ENCODE measurements at regions not wholly inside any gene's neighbourhood (a gene's known extent, or its start where the extent isn't known, plus 50 kb on each side); places are given as distances from the start of the nearest gene placed in this dataset.

- in situ Hi-C loops (cut with HindIII; ENCODE audit: low pct_unique_long_range_greater_than_20kb, low sequenced_read_pairs), result no loop called here
- DNase-seq (ENCODE audit: low read depth, low spot score), result no peak
Measured at GRCh38 chr1:56045477-56045876, 533.9 kb downstream of the PLPP3 start.

DNA sequence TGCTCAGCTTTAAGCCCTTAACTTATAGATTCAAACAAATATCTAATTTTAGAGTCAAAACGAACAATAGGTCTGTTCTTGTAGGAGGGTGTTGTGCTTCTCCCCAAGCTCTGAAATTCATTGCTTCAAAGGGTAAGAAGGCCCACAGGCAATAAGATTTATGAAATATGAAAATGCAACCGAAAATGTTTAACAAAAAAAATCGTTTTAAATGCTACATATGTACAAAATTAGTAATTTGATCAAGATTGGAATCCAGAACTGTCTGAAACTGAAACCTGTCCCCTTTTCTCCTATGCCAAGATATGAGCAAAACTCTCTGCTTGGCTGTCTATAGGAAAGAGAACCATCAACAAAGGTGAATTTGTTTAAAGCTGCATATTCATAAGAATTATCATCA lies 534.3 kb downstream of the PLPP3 start:
- no peak for DNase-seq (ENCODE audit: low read depth, low spot score)
- in situ Hi-C loops (cut with HindIII; ENCODE audit: low pct_unique_long_range_greater_than_20kb, low sequenced_read_pairs), result no loop called here

DNA sequence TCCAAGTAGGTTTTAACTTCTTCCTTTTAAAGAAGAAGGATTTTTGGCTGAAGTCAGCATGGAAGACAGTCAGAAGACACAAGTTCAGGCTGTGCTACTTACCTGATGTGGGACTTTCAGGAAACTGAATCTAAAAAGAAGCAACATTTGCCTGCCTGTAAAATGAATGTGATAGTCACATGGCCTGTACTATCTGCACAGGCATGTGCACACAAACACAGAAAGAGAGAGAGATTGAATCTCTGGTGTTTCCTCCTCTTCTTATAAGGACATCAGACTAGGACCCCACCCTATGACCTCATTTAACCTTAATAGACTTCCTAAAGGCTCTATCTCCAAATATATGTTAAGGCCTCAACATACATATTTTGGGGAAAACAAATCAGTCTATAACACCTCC lies 542.9 kb downstream of the PLPP3 start:
- in situ Hi-C loops (cut with HindIII; ENCODE audit: low pct_unique_long_range_greater_than_20kb, low sequenced_read_pairs), result no loop called here
- no peak for DNase-seq (ENCODE audit: low read depth, low spot score)

DNA sequence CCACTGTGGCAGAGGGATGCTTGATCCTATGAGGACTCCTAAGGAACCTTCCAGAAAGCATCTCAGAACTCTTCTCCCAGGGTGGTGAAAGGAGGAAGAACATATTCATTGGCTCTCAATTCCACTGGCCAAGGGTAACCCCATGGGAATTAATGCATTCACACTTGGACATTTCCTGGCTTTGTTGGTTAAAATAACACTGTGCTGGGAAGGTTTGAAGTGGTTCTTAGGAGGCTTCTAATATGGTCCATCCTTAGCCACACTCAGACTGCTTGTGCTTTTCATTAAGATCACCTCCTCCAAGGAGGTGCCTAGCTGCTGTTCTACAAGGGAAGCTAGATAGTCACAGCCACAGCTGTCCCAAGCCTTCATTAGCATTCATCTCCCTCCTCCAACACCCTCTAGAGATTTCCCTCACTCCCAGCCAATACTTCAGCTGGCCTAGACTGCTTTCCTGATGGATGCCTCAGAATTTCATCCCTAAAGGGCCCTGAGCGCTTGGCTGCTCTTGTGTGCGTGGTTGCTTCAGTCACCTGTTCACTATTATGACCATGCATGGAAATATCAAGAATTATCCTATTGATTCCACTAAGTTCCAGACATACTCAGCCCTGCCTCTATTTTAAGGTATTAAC lies 544.4 kb downstream of the PLPP3 start:
- in situ Hi-C loops (cut with HindIII; ENCODE audit: low pct_unique_long_range_greater_than_20kb, low sequenced_read_pairs), result no loop called here
- no peak for DNase-seq (ENCODE audit: low read depth, low spot score)

- no peak for DNase-seq (ENCODE audit: low read depth, low spot score)
- in situ Hi-C loops (cut with HindIII; ENCODE audit: low pct_unique_long_range_greater_than_20kb, low sequenced_read_pairs), result no loop called here
Measured at GRCh38 chr1:56034222-56034621, 545.1 kb downstream of the PLPP3 start.

GRCh38 chr1:56033321-56034037 lies 545.9 kb downstream of the PLPP3 start:
- no peak for DNase-seq (ENCODE audit: low read depth, low spot score)
- in situ Hi-C loops (cut with HindIII; ENCODE audit: low pct_unique_long_range_greater_than_20kb, low sequenced_read_pairs), result no loop called here

DNA sequence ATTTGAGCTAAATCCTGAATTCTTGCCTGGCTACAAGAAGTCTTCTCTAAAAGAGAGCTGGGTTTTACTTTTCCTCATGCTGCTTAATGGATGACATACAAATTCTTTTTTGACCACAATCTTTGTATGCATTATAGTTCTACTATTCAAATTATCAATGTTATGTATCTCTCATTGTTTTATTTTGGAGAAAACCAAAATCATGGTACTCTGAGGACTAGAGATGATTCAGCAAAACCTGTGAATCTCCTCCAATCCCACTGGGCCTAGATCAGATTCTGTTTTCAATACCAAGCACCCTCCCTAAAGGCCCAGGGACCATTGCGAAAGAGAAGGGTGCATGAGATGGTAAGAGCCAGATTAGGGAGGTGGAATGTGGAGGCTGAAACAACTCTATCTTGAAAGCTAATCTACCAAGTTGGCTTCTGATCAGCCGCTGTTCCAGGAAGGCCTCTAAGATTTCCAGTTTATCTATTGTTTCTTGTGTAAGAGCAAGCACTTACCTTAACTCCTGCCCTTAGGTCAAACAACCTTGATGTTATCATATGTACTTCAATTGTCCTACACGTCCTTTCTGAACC lies 547.2 kb downstream of the PLPP3 start:
- in situ Hi-C loops (cut with HindIII; ENCODE audit: low pct_unique_long_range_greater_than_20kb, low sequenced_read_pairs), result no loop called here

GRCh38 chr1:56031001-56031400 lies 548.4 kb downstream of the PLPP3 start:
- in situ Hi-C loops (cut with HindIII; ENCODE audit: low pct_unique_long_range_greater_than_20kb, low sequenced_read_pairs), result no loop called here
- DNase-seq (ENCODE audit: low read depth, low spot score), result no peak

More for the DNA sequence above, 547.2 kb downstream of the PLPP3 start:
- no peak for DNase-seq (ENCODE audit: low read depth, low spot score)

DNA sequence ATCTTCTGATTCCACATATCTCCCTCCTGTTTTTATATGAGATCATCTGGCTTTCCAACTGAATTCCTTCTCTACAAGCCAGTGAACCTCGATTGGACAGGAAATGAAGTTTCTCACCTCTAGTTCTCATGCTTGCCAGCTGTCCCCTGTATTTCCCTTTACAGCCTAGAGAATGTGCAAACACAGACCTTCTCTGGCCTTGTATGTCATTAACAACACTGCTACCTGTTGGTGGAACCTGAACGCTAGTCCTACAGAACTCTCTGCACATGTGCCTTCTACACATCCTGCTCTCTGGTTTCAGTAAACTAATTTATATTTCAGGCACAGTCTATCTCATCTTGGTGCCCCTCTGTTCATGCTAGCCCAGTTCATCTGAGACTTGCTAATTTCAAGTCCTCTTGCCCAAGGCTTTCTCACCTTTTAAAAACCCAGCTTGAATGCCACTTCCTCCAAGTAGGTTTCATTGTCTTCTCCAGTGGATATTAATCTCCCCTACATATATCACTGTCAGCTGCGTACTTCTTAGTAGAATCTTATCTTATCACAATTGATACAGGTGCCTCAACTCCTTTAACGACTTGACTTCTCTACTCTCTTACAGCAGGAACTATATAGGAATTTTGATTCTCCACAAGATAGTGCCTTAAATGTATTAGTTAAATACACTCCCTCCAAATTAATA lies 549.9 kb downstream of the PLPP3 start:
- no peak for DNase-seq (ENCODE audit: low read depth, low spot score)
- in situ Hi-C loops (cut with HindIII; ENCODE audit: low pct_unique_long_range_greater_than_20kb, low sequenced_read_pairs), result no loop called here

- no peak for DNase-seq (ENCODE audit: low read depth, low spot score)
- in situ Hi-C loops (cut with HindIII; ENCODE audit: low pct_unique_long_range_greater_than_20kb, low sequenced_read_pairs), result no loop called here
Measured at GRCh38 chr1:56028911-56029310, 550.5 kb downstream of the PLPP3 start.

DNA sequence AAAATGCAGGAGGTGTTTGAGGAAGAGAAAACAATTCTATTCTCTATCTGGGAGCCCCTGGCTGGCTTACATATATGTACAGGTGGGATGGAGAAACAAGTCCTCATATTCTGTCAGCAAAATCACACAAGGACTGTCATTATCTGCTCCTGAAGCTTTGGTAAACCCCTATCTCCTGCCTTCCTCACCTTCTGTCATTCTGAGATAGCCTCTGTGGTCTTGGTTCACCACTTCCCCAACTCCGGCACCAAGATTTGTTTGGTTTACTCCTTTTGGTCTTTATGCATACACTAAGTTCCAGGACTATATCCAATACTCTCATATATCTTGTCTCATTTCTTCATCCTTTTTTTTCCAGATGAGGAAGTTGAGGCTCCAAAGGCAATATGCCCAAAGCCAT lies 551.1 kb downstream of the PLPP3 start:
- no peak for DNase-seq (ENCODE audit: low read depth, low spot score)
- in situ Hi-C loops (cut with HindIII; ENCODE audit: low pct_unique_long_range_greater_than_20kb, low sequenced_read_pairs), result no loop called here

DNA sequence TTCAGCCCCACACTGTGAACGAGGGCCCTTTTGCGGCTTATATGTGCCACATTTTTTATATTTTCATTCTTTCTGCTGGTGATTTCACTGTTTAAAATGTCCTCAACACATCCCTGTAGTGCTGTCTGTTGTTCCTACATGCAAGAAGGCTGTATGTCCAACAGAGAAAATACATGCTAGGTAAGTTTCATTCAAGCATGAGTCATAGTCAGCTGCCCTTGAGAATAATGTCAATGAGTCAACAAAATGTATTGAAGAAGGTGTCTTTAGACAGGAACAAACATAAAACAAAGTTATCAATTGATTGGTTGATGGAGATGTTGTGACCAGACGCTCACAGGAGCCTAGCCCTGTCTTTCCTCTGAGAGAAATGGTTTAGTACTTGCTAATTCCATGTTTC lies 553.4 kb downstream of the PLPP3 start:
- no peak for DNase-seq (ENCODE audit: low read depth, low spot score)
- in situ Hi-C loops (cut with HindIII; ENCODE audit: low pct_unique_long_range_greater_than_20kb, low sequenced_read_pairs), result no loop called here

- no peak for DNase-seq (ENCODE audit: low read depth, low spot score)
- in situ Hi-C loops (cut with HindIII; ENCODE audit: low pct_unique_long_range_greater_than_20kb, low sequenced_read_pairs), result no loop called here
Measured at GRCh38 chr1:56024155-56024554, 555.2 kb downstream of the PLPP3 start.

DNA sequence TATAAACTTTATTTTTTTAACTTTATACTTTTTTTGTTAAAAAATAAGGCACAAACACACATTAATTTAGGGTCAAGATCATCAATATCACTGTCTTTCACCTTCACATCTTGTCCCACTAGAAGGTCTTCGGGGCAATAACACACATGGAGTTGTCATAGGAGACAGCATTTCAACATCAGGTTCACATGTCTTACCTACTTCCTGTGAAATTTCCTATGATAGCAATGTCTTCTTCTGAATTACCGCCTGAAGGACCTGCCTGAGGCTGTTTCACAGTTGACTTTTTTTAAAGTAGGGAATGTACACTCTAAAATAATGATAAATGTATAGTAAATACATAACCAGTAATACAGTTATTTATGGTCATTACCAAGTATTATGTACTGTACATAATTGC lies 559.4 kb downstream of the PLPP3 start:
- in situ Hi-C loops (cut with HindIII; ENCODE audit: low pct_unique_long_range_greater_than_20kb, low sequenced_read_pairs), result no loop called here
- no peak for DNase-seq (ENCODE audit: low read depth, low spot score)

- in situ Hi-C loops (cut with HindIII; ENCODE audit: low pct_unique_long_range_greater_than_20kb, low sequenced_read_pairs), result no loop called here
Measured at GRCh38 chr1:56019472-56019871, 559.9 kb downstream of the PLPP3 start.

DNA sequence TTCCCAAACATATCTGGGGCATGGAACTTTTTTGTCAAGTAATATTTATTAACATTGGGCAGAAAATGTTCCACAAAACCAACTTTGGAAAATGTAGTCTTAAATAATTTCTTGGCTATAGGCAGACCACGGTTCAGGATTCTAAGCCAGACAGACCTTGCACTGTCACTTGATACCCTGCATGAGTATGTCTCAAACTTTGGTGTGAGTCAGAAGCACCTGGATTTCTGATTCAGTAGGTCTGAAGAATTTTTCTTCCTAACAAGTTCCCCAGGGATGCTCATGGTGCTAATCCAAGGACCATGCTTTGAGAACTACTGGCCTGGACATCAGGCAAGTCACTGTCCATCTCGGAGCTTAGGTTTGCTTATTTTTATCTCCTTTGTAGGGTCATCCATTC lies 562.0 kb downstream of the PLPP3 start:
- no peak for DNase-seq (ENCODE audit: low read depth, low spot score)
- in situ Hi-C loops (cut with HindIII; ENCODE audit: low pct_unique_long_range_greater_than_20kb, low sequenced_read_pairs), result no loop called here

More at GRCh38 chr1:56019472-56019871, 559.9 kb downstream of the PLPP3 start:
- no peak for DNase-seq (ENCODE audit: low read depth, low spot score)

DNA sequence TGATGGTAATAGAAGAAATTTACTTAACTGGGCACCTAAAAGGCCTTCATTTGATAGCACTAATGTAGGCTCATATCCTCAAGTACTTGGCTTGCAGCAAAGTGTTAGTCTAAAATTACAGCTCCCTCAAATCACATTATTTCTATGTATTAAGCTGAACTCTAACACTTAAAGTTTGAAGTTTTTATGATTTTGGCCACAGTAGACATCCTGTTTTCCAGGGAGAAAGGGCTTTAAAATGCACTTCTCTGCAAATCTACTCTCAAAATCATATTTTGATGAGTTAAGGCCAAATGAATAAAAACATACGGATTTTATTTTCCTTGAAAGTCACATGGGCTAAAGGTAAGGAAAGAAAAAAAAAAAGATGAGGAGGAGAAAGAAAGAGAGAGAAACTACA lies 575.5 kb downstream of the PLPP3 start:
- in situ Hi-C loops (cut with HindIII; ENCODE audit: low pct_unique_long_range_greater_than_20kb, low sequenced_read_pairs), result no loop called here
- DNase-seq (ENCODE audit: low read depth, low spot score), result no peak

DNA sequence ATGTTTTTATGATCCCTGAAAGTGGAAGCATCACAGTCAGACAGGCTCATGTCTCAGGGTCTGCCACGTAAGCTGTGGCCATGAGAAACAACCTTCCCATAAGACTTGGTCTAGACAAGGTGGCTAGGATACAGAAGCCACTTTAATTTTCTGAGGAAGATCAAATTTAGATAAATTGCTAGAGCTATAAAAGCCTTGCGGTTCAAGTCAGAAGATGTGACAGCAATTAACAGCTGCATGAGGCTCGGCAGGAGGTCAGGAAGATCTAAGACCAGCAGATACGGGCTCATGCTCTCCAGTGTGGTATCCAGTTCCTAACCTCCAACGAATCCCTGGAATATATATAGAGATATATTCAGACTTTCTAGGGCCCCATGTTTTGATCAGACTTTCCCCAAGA lies 577.1 kb downstream of the PLPP3 start:
- no peak for DNase-seq (ENCODE audit: low read depth, low spot score)
- in situ Hi-C loops (cut with HindIII; ENCODE audit: low pct_unique_long_range_greater_than_20kb, low sequenced_read_pairs), result no loop called here

DNA sequence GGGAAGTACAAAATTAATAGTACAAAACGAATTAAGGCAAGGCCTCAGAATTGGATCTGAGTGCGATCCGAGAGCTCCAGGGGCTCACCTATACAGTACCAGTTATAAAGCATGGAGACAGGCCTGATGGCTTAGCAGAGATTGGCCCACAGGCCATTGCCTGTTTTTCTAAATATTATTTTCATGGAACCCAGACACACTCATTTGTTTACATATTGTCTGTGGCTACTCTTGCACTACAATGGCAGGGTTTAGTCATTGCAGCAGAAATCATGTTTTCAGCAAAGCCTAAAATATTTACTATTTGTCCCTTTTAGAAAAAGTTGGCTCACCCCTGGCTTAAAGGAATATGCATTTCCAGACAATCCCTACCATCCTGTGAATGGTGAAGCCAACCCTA lies 578.9 kb downstream of the PLPP3 start:
- in situ Hi-C loops (cut with HindIII; ENCODE audit: low pct_unique_long_range_greater_than_20kb, low sequenced_read_pairs), result no loop called here
- DNase-seq (ENCODE audit: low read depth, low spot score), result no peak

Measured in SK-MEL-5 (cell line).